Transverse colon (tissue), 4 donors: ENCODE measurements at regions not wholly inside any gene's neighbourhood (a gene's known extent, or its start where the extent isn't known, plus 50 kb on each side); places are given as distances from the start of the nearest gene placed in this dataset.

ENCODE experiments used
- DNase-seq: peaks from one replicate; pipeline ENCODE4 v3.0.0-alpha.2; 2019
- H3K27ac ChIP-seq, 4 donors: fragments of 200-600 bp; sonication (generic); 2 replicates each; pipeline ENCODE4 v1.5.1; 2016 to 2018; ENCODE audit warnings: inconsistent platforms in 4 of 4
- H3K27me3 ChIP-seq: fragments of 200-600 bp; sonication (generic); 2 replicates; pipeline ENCODE4 v1.5.1; 2017; ENCODE audit warnings: inconsistent platforms
- H3K36me3 ChIP-seq, 4 donors: fragments of 200-600 bp; sonication (generic); 2 replicates each; pipeline ENCODE4 v1.5.1; 2017 to 2019; ENCODE audit warnings: inconsistent platforms in 4 of 4
- H3K4me1 ChIP-seq, 4 donors: fragments of 200-600 bp; sonication (generic); 2 replicates each; pipeline ENCODE4 v1.5.1; 2017 to 2020; ENCODE audit warnings: inconsistent platforms in 4 of 4
- H3K4me3 ChIP-seq, 4 donors: fragments of 200-600 bp; sonication (generic); 1 replicate in 1 of 4; 2 replicates in 3 of 4; pipeline versions ENCODE4 v1.5.1 to v1.6.1; 2017 to 2019; ENCODE audit warnings: inconsistent platforms in 4 of 4
- H3K9me3 ChIP-seq, 2 donors: fragments of 200-600 bp; sonication (generic); 2 replicates each; pipeline ENCODE4 v1.5.1; 2017 to 2019; ENCODE audit warnings: inconsistent platforms in 2 of 2
- EP300 ChIP-seq: sonication (generic); formaldehyde crosslinking; IDR thresholded peaks from one replicate; pipeline ENCODE4 v1.6.1; 2017; ENCODE audit warnings: antibody characterized with exemption, low read depth
- POLR2A ChIP-seq: fragments of 450-650 bp; IDR thresholded peaks from one replicate; pipeline ENCODE4 v1.6.1; 2016; ENCODE audit warnings: antibody characterized with exemption, mild to moderate bottlenecking, moderate library complexity
- POLR2AphosphoS5 ChIP-seq, 3 donors: sonication (generic); formaldehyde crosslinking; IDR thresholded peaks; one replicate each; pipeline ENCODE4 v1.6.1; 2016; ENCODE audit warnings: antibody characterized with exemption in 3 of 3
- WGBS, 2 donors: methylation state at CpG; one replicate each; pipeline ENCODE4 v1.1.5; 2018; ENCODE audit warnings: low coverage in 1 of 2; 5-methylcytosine and 5-hydroxymethylcytosine counted together
- in situ Hi-C, 4 donors: fragments of 200-750 bp; cut with MboI; loops; one replicate each; pipeline versions ENCODE4 v1.15.0 to v1.15.1; 2017; ENCODE audit warnings: low sequenced_read_pairs in 3 of 4, low pct_ligation_motif_present in 1 of 4, low pct_unique_long_range_greater_than_20kb in 1 of 4
- intact Hi-C: fragments of 100-400 bp; cut with DNase I; formaldehyde crosslinking; loops from one replicate; pipeline ENCODE4 v1.15.1; 2023; ENCODE audit warnings: low total_unique reads
- TF ChIP-seq, protein P1 (sequence below), 5 experiments: fragments of 200-600 bp in 3 of 5; fragments of 450-650 bp in 2 of 5; sonication (generic) in 3 of 5; IDR thresholded peaks; 1 replicate in 2 of 5; 2 replicates in 3 of 5; pipeline ENCODE4 v1.5.1; 2016 to 2017; ENCODE audit warnings: antibody characterized with exemption in 5 of 5, inconsistent platforms in 3 of 5, mild to moderate bottlenecking in 2 of 5, moderate library complexity in 1 of 5

- no peak for TF ChIP-seq EP300
- TF ChIP-seq POLR2A, result no peak
- peak in 1 of 3 donors; percentile 21 for TF ChIP-seq POLR2AphosphoS5 (IDR thresholded peaks at IDR 0.05)
- TF ChIP-seq, protein P1, sequence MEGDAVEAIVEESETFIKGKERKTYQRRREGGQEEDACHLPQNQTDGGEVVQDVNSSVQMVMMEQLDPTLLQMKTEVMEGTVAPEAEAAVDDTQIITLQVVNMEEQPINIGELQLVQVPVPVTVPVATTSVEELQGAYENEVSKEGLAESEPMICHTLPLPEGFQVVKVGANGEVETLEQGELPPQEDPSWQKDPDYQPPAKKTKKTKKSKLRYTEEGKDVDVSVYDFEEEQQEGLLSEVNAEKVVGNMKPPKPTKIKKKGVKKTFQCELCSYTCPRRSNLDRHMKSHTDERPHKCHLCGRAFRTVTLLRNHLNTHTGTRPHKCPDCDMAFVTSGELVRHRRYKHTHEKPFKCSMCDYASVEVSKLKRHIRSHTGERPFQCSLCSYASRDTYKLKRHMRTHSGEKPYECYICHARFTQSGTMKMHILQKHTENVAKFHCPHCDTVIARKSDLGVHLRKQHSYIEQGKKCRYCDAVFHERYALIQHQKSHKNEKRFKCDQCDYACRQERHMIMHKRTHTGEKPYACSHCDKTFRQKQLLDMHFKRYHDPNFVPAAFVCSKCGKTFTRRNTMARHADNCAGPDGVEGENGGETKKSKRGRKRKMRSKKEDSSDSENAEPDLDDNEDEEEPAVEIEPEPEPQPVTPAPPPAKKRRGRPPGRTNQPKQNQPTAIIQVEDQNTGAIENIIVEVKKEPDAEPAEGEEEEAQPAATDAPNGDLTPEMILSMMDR (IDR thresholded peaks at IDR 0.05), result no peak
- Histone ChIP-seq H3K27me3 (no peaks in the 10 kb centered on the region), H3K4me3 (no peak overlapping the region), H3K27ac (peak overlapping the region in 2 of 4 donors; percentile 24 to 35), H3K4me1 (peaks cover 0 to 14% (median 2%) of the 10 kb centered on the region in 4 donors), H3K36me3 (no peaks in the 10 kb centered on the region), H3K9me3 (peaks cover 0 to 7% of the 10 kb centered on the region in 2 donors)
- in situ Hi-C loops (no loop called here), intact Hi-C loops (no loop called here)
- 64 to 100% methylated on average over 1 to 5 of the region's 5 CpGs for WGBS, 2 donors
- DNase-seq, result no peak
Measured at GRCh38 chr3:150079029-150079739, 108.5 kb upstream of the PFN2 start.

DNA sequence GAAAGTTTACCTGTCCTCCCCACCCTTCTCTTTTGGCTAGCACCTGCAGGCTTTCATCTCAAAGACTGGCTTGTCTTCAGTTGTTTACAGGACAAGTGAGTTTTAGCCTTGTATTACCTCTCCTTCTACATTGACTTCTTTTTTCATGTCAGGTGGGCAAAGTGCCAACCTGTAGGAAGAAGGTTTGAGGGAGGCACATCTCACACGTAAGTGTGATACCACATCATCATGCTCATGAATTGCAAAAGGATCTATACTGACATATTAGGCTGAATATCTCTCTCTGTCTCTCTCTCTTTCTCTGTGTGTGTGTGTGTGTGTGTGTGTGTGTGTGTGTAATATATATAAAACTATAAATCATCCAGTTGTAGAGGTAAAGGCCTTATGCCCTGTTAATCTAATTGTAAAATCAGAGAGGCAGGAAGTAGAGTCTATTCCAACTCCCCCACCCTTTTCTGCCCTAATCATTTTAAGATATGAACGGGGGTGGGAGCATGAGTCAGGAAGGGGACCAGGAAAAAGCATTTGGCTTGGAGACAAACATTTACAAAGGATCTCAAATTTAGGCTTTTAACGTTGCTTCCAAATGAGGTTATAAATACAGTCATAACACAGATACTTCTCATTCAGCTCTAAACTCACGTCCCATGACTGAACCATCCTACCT is 107.0 kb upstream of the PFN2 start:
- 38 to 40% methylated on average over 4 of the region's 4 CpGs for WGBS, 2 donors
- H3K9me3 ChIP-seq, result peaks cover 0 to 7% of the 10 kb centered on the region in 2 donors
- no peak overlapping the region for H3K4me3 ChIP-seq
- intact Hi-C loops, result no loop called here
- H3K27me3 ChIP-seq, result no peaks in the 10 kb centered on the region
- in situ Hi-C loops, result no loop called here
- H3K4me1 ChIP-seq, result peaks cover 0 to 14% (median 2%) of the 10 kb centered on the region in 4 donors
- no peaks in the 10 kb centered on the region for H3K36me3 ChIP-seq
- no peak for DNase-seq
- no peak overlapping the region for H3K27ac ChIP-seq
- TF ChIP-seq POLR2A (no peak), EP300 (no peak), POLR2AphosphoS5 (IDR thresholded peaks at IDR 0.05) (no peak)
- TF ChIP-seq, protein P1 (IDR thresholded peaks at IDR 0.05), result no peak

DNA sequence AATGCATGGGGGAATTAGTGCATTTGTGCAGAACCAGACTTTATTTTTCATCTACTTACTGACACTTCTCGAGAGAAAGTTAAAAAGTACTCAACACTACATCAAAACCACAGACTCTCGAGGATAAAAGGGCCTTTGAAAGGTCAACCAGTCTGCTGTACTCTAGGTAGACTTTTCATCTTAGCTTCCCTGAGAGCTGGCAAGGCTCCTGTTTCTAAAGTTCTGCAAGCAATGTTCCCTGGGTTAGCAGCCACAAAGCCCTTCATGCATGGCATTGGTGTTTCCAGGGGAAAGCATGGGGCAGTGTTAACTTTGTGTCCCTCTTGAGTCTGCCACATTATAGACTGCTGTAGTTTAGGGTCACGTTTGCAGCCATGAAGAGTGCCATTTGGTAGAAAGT is 106.4 kb upstream of the PFN2 start:
- no peak for DNase-seq
- Histone ChIP-seq H3K36me3 (no peaks in the 10 kb centered on the region), H3K9me3 (peaks cover 0 to 7% of the 10 kb centered on the region in 2 donors), H3K4me3 (no peak overlapping the region), H3K27me3 (no peaks in the 10 kb centered on the region), H3K4me1 (peaks cover 0 to 14% (median 2%) of the 10 kb centered on the region in 4 donors), H3K27ac (no peak overlapping the region)
- in situ Hi-C loops (no loop called here), intact Hi-C loops (no loop called here)
- TF ChIP-seq POLR2A (no peak), POLR2AphosphoS5 (IDR thresholded peaks at IDR 0.05) (no peak), EP300 (no peak)
- TF ChIP-seq, protein P1 (IDR thresholded peaks at IDR 0.05), result no peak
- 30 to 41% methylated on average over 2 to 3 of the region's 3 CpGs for WGBS, 2 donors

GRCh38 chr3:150076443-150076842 is 105.7 kb upstream of the PFN2 start:
- H3K4me3 ChIP-seq, result no peak overlapping the region
- 83 to 85% methylated on average over 1 to 2 of the region's 2 CpGs for WGBS, 2 donors
- H3K27ac ChIP-seq, result no peak overlapping the region
- intact Hi-C loops, result no loop called here
- no peak for DNase-seq
- peaks cover 0 to 7% of the 10 kb centered on the region in 2 donors for H3K9me3 ChIP-seq
- peaks cover 0 to 14% (median 2%) of the 10 kb centered on the region in 4 donors for H3K4me1 ChIP-seq
- H3K36me3 ChIP-seq, result no peaks in the 10 kb centered on the region
- no peaks in the 10 kb centered on the region for H3K27me3 ChIP-seq
- TF ChIP-seq POLR2AphosphoS5 (IDR thresholded peaks at IDR 0.05), result no peak
- TF ChIP-seq EP300, result no peak
- TF ChIP-seq POLR2A, result no peak
- TF ChIP-seq, protein P1 (IDR thresholded peaks at IDR 0.05), result no peak
- in situ Hi-C loops, result no loop called here
